Left cardiac atrium (tissue), 4 donors: ENCODE measurements at regions not wholly inside any gene's neighbourhood (a gene's known extent, or its start where the extent isn't known, plus 50 kb on each side); places are given as distances from the start of the nearest gene placed in this dataset.

Source experiments
- ATAC-seq, 2 donors: fragments of 200-7000 bp; cut with Tn5 transposase; one replicate each; pipeline ENCODE4 v1.9.1; 2020; ENCODE audit warnings: mild to moderate bottlenecking in 2 of 2, moderate library complexity in 2 of 2
- DNase-seq: peaks from one replicate; pipeline ENCODE4 v3.0.0-alpha.2; 2020
- intact Hi-C, 2 donors: fragments of 100-400 bp; cut with DNase I; formaldehyde crosslinking; loops; one replicate each; pipeline versions ENCODE4 v1.14.1 to v1.15.1; 2022 to 2023
- donor health status: DM: no; HTN: yes; CAD: no.
- donor health status: DM: no; HTN: yes; CAD: no; lungs with severe emphysema.
- donor health status: DM: yes; HTN: yes; CAD: no.
- donor health status: Dilated cardiomyopathy.

DNA sequence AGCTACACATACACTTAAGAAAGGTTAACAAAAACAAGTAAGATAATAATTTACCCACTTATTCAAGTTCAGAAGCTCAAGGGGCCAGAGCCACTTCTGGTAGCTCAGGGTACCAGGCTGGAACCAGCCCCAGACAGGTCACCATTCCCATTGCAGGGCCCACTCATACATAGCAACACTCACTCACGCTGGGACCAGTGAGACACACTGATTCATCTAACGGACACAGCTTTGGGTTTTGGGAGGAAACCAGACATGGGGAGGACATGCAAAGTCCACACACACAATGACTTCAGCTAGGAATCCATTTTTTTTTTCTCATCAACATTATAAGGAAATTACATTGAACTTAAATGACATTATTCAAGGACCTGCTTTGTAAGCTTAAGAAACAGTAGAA is 169.1 kb downstream of the ZC3H11B start:
- DNase-seq: no peak

GRCh38 chr1:219442611-219443061 is 170.3 kb downstream of the ZC3H11B start:
- intact Hi-C loops: no loop called here
- ATAC-seq (no peak), DNase-seq (no peak)

More for the DNA sequence above, 169.1 kb downstream of the ZC3H11B start:
- no peak for ATAC-seq
- intact Hi-C loops: no loop called here

DNA sequence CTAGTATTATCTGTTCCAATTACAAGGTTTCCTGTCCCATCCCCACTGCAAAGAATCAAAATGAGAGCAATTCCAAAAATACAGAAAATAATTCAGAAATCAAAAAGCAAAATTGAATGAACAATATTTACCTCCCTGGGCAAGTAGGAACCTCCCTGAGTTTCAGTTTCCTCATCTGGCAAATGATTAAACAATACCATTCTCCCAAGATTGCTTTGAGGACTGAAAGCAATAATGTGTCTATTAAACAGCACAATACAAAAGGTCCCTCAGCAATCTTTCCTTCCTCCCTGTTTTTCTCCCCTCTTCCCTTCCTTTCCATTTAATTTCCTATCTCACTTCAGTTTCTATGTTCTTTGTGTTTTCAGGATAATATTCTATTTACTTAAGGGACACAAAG is 171.0 kb downstream of the ZC3H11B start:
- DNase-seq (no peak), ATAC-seq (no peak)
- intact Hi-C loops: no loop called here

GRCh38 chr1:219439376-219439775 is 173.5 kb downstream of the ZC3H11B start:
- intact Hi-C loops: no loop called here
- no peak for ATAC-seq
- no peak for DNase-seq

GRCh38 chr1:219438386-219438785 is 174.5 kb downstream of the ZC3H11B start:
- intact Hi-C loops: no loop called here
- no peak for DNase-seq
- no peak for ATAC-seq

- intact Hi-C loops: no loop called here
- ATAC-seq (no peak), DNase-seq (no peak)
Observed at GRCh38 chr1:219434923-219435297, 178.0 kb downstream of the ZC3H11B start.

DNA sequence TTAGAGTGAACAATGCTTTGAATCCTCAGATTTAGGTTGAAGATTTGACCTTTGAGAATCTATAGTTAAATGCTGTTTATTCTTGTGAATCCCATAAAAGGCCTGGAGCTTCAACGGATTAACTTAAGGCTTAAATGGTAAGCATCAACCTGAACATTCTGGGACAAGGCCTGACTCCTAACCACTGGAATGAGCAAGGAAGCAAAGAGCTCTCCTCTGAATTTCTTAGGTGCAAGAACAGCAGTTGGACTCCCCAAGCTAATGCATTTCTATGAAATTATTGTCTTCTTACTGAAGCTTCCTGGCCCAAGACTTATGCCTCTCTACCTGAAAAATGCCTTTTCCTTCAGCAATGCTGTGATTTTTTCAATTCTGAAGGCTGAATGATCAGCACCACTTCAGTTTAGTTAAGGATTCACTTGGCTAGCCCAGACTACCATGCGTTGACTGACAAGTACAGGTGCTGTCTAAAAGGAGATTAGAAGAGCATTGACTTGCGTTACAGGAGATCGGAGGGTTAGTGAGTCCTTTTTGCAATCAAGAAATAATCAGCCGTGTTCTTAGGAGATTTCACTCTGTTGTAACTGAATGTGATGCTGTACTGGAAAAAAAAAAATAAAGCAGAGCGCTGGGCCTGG is 178.5 kb downstream of the ZC3H11B start:
- intact Hi-C loops: no loop called here
- DNase-seq (no peak), ATAC-seq (no peak)

DNA sequence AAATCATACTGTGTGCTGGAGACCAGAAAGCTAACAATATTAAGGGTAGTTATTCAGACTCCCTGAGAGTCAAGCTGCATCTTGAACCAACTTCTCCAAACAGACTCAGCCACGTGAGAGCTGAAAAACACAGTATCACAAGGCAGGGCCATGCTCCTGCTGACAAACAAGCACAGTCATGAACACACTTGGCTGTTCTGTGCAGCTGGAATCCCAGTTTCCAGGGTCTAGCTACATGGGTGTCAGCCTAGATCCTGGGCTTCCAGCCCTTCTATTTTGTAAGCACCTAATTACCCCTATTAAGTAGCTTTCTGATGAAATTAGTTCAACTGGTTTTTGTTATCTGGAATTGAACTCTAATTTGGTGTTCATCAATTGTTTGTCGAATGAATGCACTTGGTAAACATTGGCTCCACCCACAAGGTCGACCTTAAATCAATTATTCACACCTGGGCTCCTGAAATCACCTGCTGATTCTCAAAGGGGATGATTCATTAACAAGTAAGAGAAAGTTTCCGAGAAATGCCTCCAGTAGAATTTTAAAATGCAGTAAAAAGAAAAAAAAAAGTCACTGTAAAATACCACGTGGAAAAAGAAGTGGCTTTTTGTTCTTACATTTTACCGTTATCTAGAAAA is 179.3 kb downstream of the ZC3H11B start:
- intact Hi-C loops: no loop called here
- DNase-seq: no peak
- ATAC-seq: peak in 1 of 2 donors; percentile 69

DNA sequence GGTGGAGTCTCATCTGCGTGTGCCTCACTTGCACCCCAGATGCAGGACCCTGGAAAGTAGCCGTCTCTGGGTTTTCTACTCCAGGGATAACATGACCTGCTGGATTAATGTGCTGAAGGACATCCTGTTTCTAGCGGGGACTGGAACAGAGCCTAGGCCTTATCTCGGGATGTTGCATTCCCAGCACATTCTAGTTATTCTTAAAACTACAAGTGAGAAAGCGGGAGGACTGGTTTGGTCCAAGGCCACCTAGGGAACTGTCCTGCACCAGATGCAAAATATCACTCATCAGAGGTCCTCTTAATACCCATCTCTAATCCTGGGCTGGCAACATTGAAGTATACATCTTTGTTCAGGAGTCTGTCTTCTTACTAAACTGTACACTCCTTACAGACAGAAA is 179.9 kb downstream of the ZC3H11B start:
- intact Hi-C loops: no loop called here
- no peak for DNase-seq
- ATAC-seq: peak; percentile 78 to 87

DNA sequence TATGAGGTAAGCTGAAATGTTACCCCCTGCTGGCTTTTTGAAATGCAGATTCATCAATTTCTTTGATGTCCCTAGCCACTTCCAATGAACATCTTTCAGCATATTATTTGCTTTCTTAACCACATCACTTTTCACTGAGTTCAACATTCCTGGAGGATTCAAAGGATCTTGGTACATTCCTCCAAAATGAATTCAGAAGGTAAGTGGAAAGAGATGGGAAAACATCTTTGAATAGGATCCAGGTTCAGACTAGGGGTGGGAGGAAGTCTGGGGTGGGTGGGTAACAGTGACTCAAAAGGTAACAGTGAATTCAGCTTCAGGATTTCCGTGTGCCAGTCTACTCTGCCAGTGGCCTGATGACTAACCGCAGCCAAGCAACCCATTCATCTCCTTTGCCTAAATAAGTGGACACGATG is 180.7 kb downstream of the ZC3H11B start:
- DNase-seq (no peak), ATAC-seq (no peak)
- intact Hi-C loops: no loop called here

GRCh38 chr1:219430419-219430818 is 182.5 kb downstream of the ZC3H11B start:
- DNase-seq: no peak
- intact Hi-C loops: no loop called here

GRCh38 chr1:219428651-219429050 is 184.3 kb downstream of the ZC3H11B start:
- ATAC-seq (no peak), DNase-seq (no peak)
- intact Hi-C loops: no loop called here

More at GRCh38 chr1:219430419-219430818, 182.5 kb downstream of the ZC3H11B start:
- no peak for ATAC-seq

DNA sequence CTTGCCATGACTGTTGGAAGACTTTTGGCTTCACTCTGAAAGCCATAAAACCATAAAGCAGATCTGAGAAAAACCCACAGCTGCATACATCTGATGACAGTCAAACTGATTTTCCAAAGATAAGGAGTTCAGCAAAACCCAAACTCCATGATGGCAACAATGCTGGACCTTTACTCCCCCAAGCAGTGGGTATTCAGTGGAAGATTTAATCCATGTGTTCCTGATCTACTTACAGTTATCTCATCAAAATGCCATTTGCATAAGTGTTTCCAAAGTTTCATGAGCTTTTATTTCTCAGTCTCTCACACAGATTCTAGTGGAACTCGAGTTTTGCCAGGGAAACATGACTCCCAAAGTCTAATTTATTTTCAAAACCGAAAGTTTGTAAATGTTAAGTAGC is 184.9 kb downstream of the ZC3H11B start:
- no peak for ATAC-seq
- intact Hi-C loops: no loop called here
- no peak for DNase-seq

GRCh38 chr1:219427403-219427802 is 185.5 kb downstream of the ZC3H11B start:
- intact Hi-C loops: no loop called here
- DNase-seq (no peak), ATAC-seq (no peak)

GRCh38 chr1:219422811-219423598 is 189.9 kb downstream of the ZC3H11B start:
- intact Hi-C loops: no loop called here
- no peak for ATAC-seq
- no peak for DNase-seq

DNA sequence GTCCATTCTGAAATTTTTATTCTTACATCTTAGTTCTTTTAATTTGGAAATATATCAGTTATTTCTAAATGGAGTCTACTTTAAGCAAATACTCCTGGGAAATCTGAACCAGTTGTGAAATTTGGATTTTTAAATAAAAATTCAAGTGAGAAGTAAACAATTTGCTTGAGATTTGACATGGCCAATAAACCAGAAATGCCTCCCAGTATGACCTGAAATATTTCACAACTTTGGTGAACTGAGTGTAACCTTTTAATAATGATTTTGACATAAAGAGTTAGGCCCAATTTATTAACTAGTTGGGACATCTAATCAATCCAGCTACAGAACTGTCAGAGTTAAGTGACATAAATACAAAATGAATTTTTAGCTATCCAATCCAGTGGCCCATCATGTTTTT is 192.0 kb downstream of the ZC3H11B start:
- ATAC-seq: no peak
- no peak for DNase-seq
- intact Hi-C loops: no loop called here

- intact Hi-C loops: loop anchor here in 1 of 2 donors (10.0 kb wide), 1 partner anchor 1085 kb away; no protein-coding TSS in a partner anchor
- DNase-seq: no peak
- no peak for ATAC-seq
Observed at GRCh38 chr1:219419860-219420259, 193.0 kb downstream of the ZC3H11B start.

DNA sequence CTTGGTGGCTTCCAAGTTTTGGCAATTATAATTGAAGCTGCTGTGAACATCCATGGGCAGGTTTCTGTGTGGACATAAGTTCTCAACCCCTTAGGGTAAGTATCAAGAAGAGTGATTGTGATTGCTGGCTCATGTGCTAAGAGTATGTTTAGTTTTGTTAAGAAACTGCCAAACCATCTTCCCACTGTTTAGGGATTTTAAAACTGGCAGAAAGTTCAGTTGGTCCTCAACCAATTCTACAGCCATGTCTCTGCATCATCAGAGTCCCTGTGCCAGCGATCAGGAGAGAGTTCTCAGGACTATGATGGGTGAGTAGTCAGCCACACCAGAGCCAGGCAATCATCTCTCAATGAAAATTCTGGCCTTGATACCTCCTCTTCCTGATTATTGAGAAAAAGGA is 193.8 kb downstream of the ZC3H11B start:
- DNase-seq (no peak), ATAC-seq (peak in 1 of 2 donors; percentile 64)
- intact Hi-C loops: loop anchor here in 1 of 2 donors (10.0 kb wide), 1 partner anchor 1084 kb away; no protein-coding TSS in a partner anchor

- peak in 1 of 2 donors; percentile 47 for ATAC-seq
- DNase-seq: no peak
- intact Hi-C loops: loop anchor here in 1 of 2 donors (10.0 kb wide), 1 partner anchor 1083 kb away; no protein-coding TSS in a partner anchor
Observed at GRCh38 chr1:219417610-219418009, 195.3 kb downstream of the ZC3H11B start.
